WI38 (cell line): ENCODE measurements at regions not wholly inside any gene's neighbourhood (a gene's known extent, or its start where the extent isn't known, plus 50 kb on each side); places are given as distances from the start of the nearest gene placed in this dataset.

Source experiments
- H3K4me3 ChIP-seq: 2 replicates; pipeline ENCODE4 v1.5.1; 2011; ENCODE audit warnings: low read depth, mild to moderate bottlenecking, control low read depth, low read length
- TF ChIP-seq, protein P1 (sequence below): IDR thresholded peaks from 2 replicates; pipeline ENCODE4 v1.5.1; 2012; ENCODE audit warnings: low read depth, mild to moderate bottlenecking, control low read depth, low read length

DNA sequence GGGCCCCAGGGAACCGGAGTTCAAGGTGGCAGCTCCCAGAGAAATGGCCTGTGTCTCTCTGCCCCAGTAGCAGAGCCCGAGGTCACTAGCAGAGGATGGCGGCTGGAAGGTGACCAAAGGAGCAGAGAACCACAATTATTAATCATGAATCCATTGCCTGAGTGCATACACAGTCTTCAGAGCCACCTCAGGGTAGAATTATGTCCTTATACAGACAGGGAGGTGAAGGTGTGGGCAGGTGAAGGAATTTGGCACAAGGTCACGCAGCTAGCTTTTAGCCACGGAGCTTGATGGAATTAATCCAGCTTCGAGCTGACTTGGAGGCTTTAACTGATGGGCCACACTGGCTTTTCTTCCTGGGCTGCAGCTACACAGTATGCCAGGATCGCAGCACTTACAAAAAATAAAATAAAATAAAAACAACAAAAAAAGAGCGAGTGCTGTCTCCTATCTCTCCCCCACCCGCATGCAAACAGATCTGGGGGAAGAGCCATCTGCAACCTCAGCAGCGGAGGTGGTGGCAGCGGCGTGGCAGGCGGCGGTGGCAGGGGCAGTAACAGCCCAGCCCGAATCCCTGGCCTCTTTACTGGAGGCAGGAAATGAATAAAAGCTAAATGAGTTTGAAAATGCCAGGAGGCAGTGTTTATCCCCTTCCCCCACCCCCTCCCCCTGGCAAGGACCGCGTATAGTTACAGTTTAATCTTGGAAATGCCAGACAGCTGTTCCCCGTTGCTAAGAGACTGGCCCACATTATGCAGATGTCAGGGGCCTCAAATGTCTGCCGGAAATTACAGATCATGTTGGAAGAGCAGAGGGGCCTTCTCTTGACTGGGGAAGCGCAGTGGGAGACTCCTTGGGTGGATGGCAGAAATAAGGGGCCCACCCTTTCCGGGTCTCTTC, 93.5 kb downstream of the LRRC74A start:
- TF ChIP-seq, protein P1, sequence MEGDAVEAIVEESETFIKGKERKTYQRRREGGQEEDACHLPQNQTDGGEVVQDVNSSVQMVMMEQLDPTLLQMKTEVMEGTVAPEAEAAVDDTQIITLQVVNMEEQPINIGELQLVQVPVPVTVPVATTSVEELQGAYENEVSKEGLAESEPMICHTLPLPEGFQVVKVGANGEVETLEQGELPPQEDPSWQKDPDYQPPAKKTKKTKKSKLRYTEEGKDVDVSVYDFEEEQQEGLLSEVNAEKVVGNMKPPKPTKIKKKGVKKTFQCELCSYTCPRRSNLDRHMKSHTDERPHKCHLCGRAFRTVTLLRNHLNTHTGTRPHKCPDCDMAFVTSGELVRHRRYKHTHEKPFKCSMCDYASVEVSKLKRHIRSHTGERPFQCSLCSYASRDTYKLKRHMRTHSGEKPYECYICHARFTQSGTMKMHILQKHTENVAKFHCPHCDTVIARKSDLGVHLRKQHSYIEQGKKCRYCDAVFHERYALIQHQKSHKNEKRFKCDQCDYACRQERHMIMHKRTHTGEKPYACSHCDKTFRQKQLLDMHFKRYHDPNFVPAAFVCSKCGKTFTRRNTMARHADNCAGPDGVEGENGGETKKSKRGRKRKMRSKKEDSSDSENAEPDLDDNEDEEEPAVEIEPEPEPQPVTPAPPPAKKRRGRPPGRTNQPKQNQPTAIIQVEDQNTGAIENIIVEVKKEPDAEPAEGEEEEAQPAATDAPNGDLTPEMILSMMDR, result no peak
- peak overlapping the region; percentile 40 for H3K4me3 ChIP-seq
